Liver (tissue), 8 donors: ENCODE measurements at regions not wholly inside any gene's neighbourhood (a gene's known extent, or its start where the extent isn't known, plus 50 kb on each side); places are given as distances from the start of the nearest gene placed in this dataset.

Experiments
- DNase-seq: peaks from one replicate; pipeline ENCODE4 v3.0.0-alpha.2; 2017; ENCODE audit warnings: low spot score
- H3K27ac ChIP-seq, 2 donors: one replicate each; pipeline ENCODE4 v1.7.0; 2013; ENCODE audit warnings: inconsistent platforms in 2 of 2, low read length in 2 of 2, control low read depth in 1 of 2, low read depth in 1 of 2, mild to moderate bottlenecking in 1 of 2
- H3K27me3 ChIP-seq, 4 donors: one replicate each; pipeline versions ENCODE4 v1.6.1 to v1.7.0; 2013; ENCODE audit warnings: low read length in 3 of 4, inconsistent platforms in 1 of 4, mild to moderate bottlenecking in 1 of 4, moderate library complexity in 1 of 4; ENCODE audit not compliant: control insufficient read depth in 4 of 4, insufficient read depth in 4 of 4
- H3K36me3 ChIP-seq, 4 donors: one replicate each; pipeline versions ENCODE4 v1.6.1 to v1.7.0; 2013; ENCODE audit warnings: low read length in 3 of 4, mild to moderate bottlenecking in 3 of 4, low read depth in 1 of 4, moderate library complexity in 1 of 4; ENCODE audit not compliant: control insufficient read depth in 4 of 4, insufficient read depth in 3 of 4
- H3K4me1 ChIP-seq, 4 donors: one replicate each; pipeline versions ENCODE4 v1.6.1 to v1.7.0; 2013; ENCODE audit warnings: low read length in 3 of 4, mild to moderate bottlenecking in 3 of 4, moderate library complexity in 1 of 4; ENCODE audit not compliant: control insufficient read depth in 4 of 4, insufficient read depth in 4 of 4
- H3K4me3 ChIP-seq, 3 donors: one replicate each; pipeline versions ENCODE4 v1.6.1 to v1.7.0; 2013; ENCODE audit warnings: low read length in 3 of 3, control low read depth in 1 of 3, low read depth in 1 of 3, mild to moderate bottlenecking in 1 of 3
- H3K9ac ChIP-seq, 2 donors: one replicate each; pipeline ENCODE4 v1.7.0; 2013; ENCODE audit warnings: low read length in 2 of 2, mild to moderate bottlenecking in 2 of 2, moderate library complexity in 2 of 2, control low read depth in 1 of 2, low read depth in 1 of 2
- H3K9me3 ChIP-seq, 4 donors: one replicate each; pipeline versions ENCODE4 v1.6.1 to v1.7.0; 2013; ENCODE audit warnings: low read length in 3 of 4; ENCODE audit not compliant: control insufficient read depth in 4 of 4
- ATF3 ChIP-seq: IDR thresholded peaks from 2 replicates; pipeline ENCODE4 v1.6.1; 2016; ENCODE audit warnings: antibody characterized with exemption
- CTCF ChIP-seq: fragments of 150-350 bp; IDR thresholded peaks from 2 replicates; pipeline ENCODE4 v1.5.1; 2017; ENCODE audit warnings: improper control_type of control experiment, low read depth, low read length; ENCODE audit not compliant: missing input control
- EGR1 ChIP-seq, 2 donors: IDR thresholded peaks; 2 replicates each; pipeline ENCODE4 v1.6.1; 2016 to 2018; ENCODE audit warnings: antibody characterized with exemption in 2 of 2, low read depth in 2 of 2
- FOXA1 ChIP-seq: IDR thresholded peaks from 2 replicates; pipeline ENCODE4 v1.6.1; 2016; ENCODE audit warnings: antibody characterized with exemption
- FOXA2 ChIP-seq: IDR thresholded peaks from 2 replicates; pipeline ENCODE4 v1.6.1; 2016; ENCODE audit warnings: antibody characterized with exemption
- GABPA ChIP-seq, 2 donors: IDR thresholded peaks in 1 of 2; conservative IDR thresholded peaks in 1 of 2; 2 replicates each; pipeline ENCODE4 v1.6.1; 2016; ENCODE audit warnings: antibody characterized with exemption in 2 of 2, mild to moderate bottlenecking in 1 of 2, moderate library complexity in 1 of 2
- HNF4A ChIP-seq, 2 donors: conservative IDR thresholded peaks; 2 replicates each; pipeline ENCODE4 v1.6.1; 2016; ENCODE audit warnings: antibody characterized with exemption in 2 of 2, mild to moderate bottlenecking in 2 of 2
- HNF4G ChIP-seq: IDR thresholded peaks from 2 replicates; pipeline ENCODE4 v1.6.1; 2016; ENCODE audit warnings: antibody characterized with exemption
- JUND ChIP-seq, 2 donors: IDR thresholded peaks; 2 replicates each; pipeline ENCODE4 v1.6.1; 2016; ENCODE audit warnings: antibody characterized with exemption in 2 of 2
- MAX ChIP-seq: IDR thresholded peaks from 2 replicates; pipeline ENCODE4 v1.6.1; 2016; ENCODE audit warnings: antibody characterized with exemption
- NR2F2 ChIP-seq: IDR thresholded peaks from 2 replicates; pipeline ENCODE4 v1.6.1; 2016; ENCODE audit warnings: antibody characterized with exemption
- RAD21 ChIP-seq, 2 donors: IDR thresholded peaks; 2 replicates each; pipeline ENCODE4 v1.6.1; 2016; ENCODE audit warnings: antibody characterized with exemption in 2 of 2, mild to moderate bottlenecking in 2 of 2
- SP1 ChIP-seq: IDR thresholded peaks from 2 replicates; pipeline ENCODE4 v1.6.1; 2018; ENCODE audit warnings: antibody characterized with exemption, mild to moderate bottlenecking
- TAF1 ChIP-seq: conservative IDR thresholded peaks from 2 replicates; pipeline ENCODE4 v1.6.1; 2016; ENCODE audit warnings: antibody characterized with exemption, mild to moderate bottlenecking
- YY1 ChIP-seq: IDR thresholded peaks from 2 replicates; pipeline ENCODE4 v1.6.1; 2016; ENCODE audit warnings: antibody characterized with exemption, mild to moderate bottlenecking
- ZBTB33 ChIP-seq: IDR thresholded peaks from 2 replicates; pipeline ENCODE4 v1.6.1; 2016; ENCODE audit warnings: antibody characterized with exemption
- WGBS: extraction: QIAGEN DNeasy Blood & Tissue Kit; methylation state at CpG from one replicate; pipeline ENCODE4 v1.1.7; 2013; 5-methylcytosine and 5-hydroxymethylcytosine counted together
- donor health status: healthy.
- donor health status: healthy.
- donor health status: healthy.
- donor health status: healthy.
- donor health status: healthy.

GRCh38 chr18:65363911-65364632, 386.7 kb upstream of the CDH7 start:
- Histone ChIP-seq H3K36me3 (no peaks in the 10 kb centered on the region), H3K9me3 (no peaks in the 10 kb centered on the region), H3K4me3 (no peak overlapping the region), H3K4me1 (no peaks in the 10 kb centered on the region), H3K27ac (no peak overlapping the region), H3K27me3 (no peaks in the 10 kb centered on the region), H3K9ac (no peak overlapping the region)
- WGBS = 49% methylated on average over 4 of the region's 4 CpGs
- DNase-seq = no peak
- TF ChIP-seq FOXA2 (no peak), GABPA (IDR thresholded peaks at IDR 0.05 in 1 of 2, conservative IDR thresholded peaks at IDR 0.05 in 1 of 2) (no peak), YY1 (no peak), MAX (no peak), NR2F2 (no peak), ATF3 (no peak), HNF4G (no peak), FOXA1 (no peak), SP1 (no peak), JUND (IDR thresholded peaks at IDR 0.05) (no peak), HNF4A (conservative IDR thresholded peaks at IDR 0.05) (no peak), TAF1 (no peak), ZBTB33 (no peak), CTCF (no peak)

- H3K36me3 ChIP-seq = no peaks in the 10 kb centered on the region
- no peak overlapping the region for H3K4me3 ChIP-seq
- H3K4me1 ChIP-seq = no peaks in the 10 kb centered on the region
- no peaks in the 10 kb centered on the region for H3K9me3 ChIP-seq
- DNase-seq = no peak
- no peak for TF ChIP-seq FOXA1
- TF ChIP-seq TAF1 = no peak
- TF ChIP-seq SP1 = no peak
- TF ChIP-seq RAD21 (IDR thresholded peaks at IDR 0.05) = no peak
- no peak for TF ChIP-seq CTCF
- TF ChIP-seq EGR1 (IDR thresholded peaks at IDR 0.05; ENCODE audit: low read depth in 2 of 2) = no peak
- TF ChIP-seq GABPA (IDR thresholded peaks at IDR 0.05 in 1 of 2, conservative IDR thresholded peaks at IDR 0.05 in 1 of 2) = no peak
- H3K9ac ChIP-seq = no peak overlapping the region
- H3K27me3 ChIP-seq = no peaks in the 10 kb centered on the region
- 91% methylated on average over 3 of the region's 3 CpGs for WGBS
- H3K27ac ChIP-seq = no peak overlapping the region
These were observed 387.8 kb upstream of the CDH7 start for GRCh38 chr18:65363011-65363410.
